ENCODE measurements at regions not wholly inside any gene's neighbourhood (a gene's known extent, or its start where the extent isn't known, plus 50 kb on each side); places are given as distances from the start of the nearest gene placed in this dataset.

DNA sequence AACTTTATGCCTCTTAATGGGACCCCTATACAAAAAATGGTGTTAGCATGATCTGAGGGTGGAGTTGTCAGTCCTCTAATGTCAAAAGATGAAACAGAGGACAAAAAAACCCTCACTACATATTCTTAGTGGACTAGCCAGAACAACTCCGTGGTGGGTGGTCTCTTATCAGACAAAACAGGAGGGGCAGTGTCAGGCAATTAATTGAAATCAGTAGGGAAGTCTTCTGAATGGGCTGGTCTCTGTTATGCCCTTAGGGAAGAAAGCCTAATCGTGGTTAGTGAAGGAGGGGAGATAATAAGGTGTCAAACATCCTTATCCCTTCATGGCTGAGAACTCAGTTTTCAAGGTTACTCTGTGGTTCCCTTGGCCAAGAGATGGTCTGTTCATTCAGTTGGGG lies 909.4 kb downstream of the GRID1 start:
- Histone ChIP-seq H3K4ac (ENCODE audit: low read depth, low read length) (no peak overlapping the region), H3K9ac (ENCODE audit: low read depth, low read length) (no peak overlapping the region), H2BK5ac (ENCODE audit: low read depth, low read length, poor library complexity, severe bottlenecking) (no peak overlapping the region), H3K27ac (ENCODE audit: insufficient read depth, low read length) (no peak overlapping the region), H4K5ac (ENCODE audit: low read depth, low read length) (no peak overlapping the region), H3K18ac (ENCODE audit: low read depth, low read length) (no peak overlapping the region), H3K9me1 (ENCODE audit: insufficient read depth, low read length) (no peaks in the 10 kb centered on the region), H3K14ac (replicated peaks; ENCODE audit: low read depth, low read length) (no peak overlapping the region), H3K56ac (ENCODE audit: extremely low read depth, insufficient read depth, low read length) (no peak overlapping the region), H3K36me3 (ENCODE audit: control insufficient read depth, insufficient read depth, low read length) (no peaks in the 10 kb centered on the region), H3K4me2 (ENCODE audit: low read depth, low read length) (no peak overlapping the region), H3K27me3 (ENCODE audit: control insufficient read depth, insufficient read depth, low read length) (no peaks in the 10 kb centered on the region), H3K79me1 (ENCODE audit: low read depth in 1 of 2, low read length in 2 of 2) (no peaks in the 10 kb centered on the region), H4K8ac (ENCODE audit: low read depth in 2 of 2, low read length in 2 of 2) (no peak overlapping the region), H2BK15ac (ENCODE audit: low read depth, low read length) (no peak overlapping the region), H2AFZ (replicated peaks; ENCODE audit: low read length, poor library complexity) (no peak overlapping the region), H2AK9ac (replicated peaks; ENCODE audit: low read depth, low read length, poor library complexity) (no peak overlapping the region), H2BK120ac (ENCODE audit: low read depth, low read length) (no peak overlapping the region), H3K4me1 (ENCODE audit: control insufficient read depth, insufficient read depth, low read length) (no peaks in the 10 kb centered on the region), H3K4me3 (ENCODE audit: insufficient read depth, low read depth, low read length) (no peak overlapping the region), H4K91ac (ENCODE audit: insufficient read depth, low read depth, low read length) (no peak overlapping the region), H2AK5ac (ENCODE audit: low read depth, low read length) (no peak overlapping the region), H3K9me3 (ENCODE audit: control insufficient read depth, insufficient read depth, low read length) (peaks cover 23% of the 10 kb centered on the region), H3K23ac (ENCODE audit: low read depth, low read length) (no peak overlapping the region), H2BK20ac (ENCODE audit: low read depth, low read length) (no peak overlapping the region), H4K20me1 (ENCODE audit: insufficient read depth, low read length) (no peaks in the 10 kb centered on the region)
- DNase-seq (no peak), ATAC-seq (ENCODE audit: low read depth) (no peak)
- CTCF ChIA-PET = no interaction called here
- no TSS peak for BruUV-seq (replicated peaks)
- intact Hi-C loops (cut with micrococcal nuclease) (no loop called here), in situ Hi-C loops (cut with MboI; ENCODE audit: low sequenced_read_pairs) (no loop called here), dilution Hi-C loops (cut with HindIII; ENCODE audit: low sequenced_read_pairs, unreplicated experiment) (no loop called here)
- no peak for TF ChIP-seq NFE2L2 (IDR thresholded peaks at IDR 0.05; ENCODE audit: low read depth, low read length)
- TF ChIP-seq CEBPB (IDR thresholded peaks at IDR 0.05; ENCODE audit: low read depth, low read length) = no peak
- TF ChIP-seq MXI1 (IDR thresholded peaks at IDR 0.05; ENCODE audit: borderline replicate concordance, low read depth, low read length) = no peak
- TF ChIP-seq FOS (IDR thresholded peaks at IDR 0.05; ENCODE audit: low read depth, low read length) = no peak
- no peak for TF ChIP-seq POLR2A (IDR thresholded peaks at IDR 0.05; ENCODE audit: low read depth, low read length)
- TF ChIP-seq MAFK (IDR thresholded peaks at IDR 0.05; ENCODE audit: low read depth, low read length) = no peak
- TF ChIP-seq CHD1 (IDR thresholded peaks at IDR 0.05; ENCODE audit: low read depth, low read length) = no peak
- no peak for TF ChIP-seq RAD21 (IDR thresholded peaks at IDR 0.05; ENCODE audit: low read length)
- TF ChIP-seq MAZ (IDR thresholded peaks at IDR 0.05; ENCODE audit: borderline replicate concordance, low read depth, low read length) = no peak
- TF ChIP-seq, protein P1, sequence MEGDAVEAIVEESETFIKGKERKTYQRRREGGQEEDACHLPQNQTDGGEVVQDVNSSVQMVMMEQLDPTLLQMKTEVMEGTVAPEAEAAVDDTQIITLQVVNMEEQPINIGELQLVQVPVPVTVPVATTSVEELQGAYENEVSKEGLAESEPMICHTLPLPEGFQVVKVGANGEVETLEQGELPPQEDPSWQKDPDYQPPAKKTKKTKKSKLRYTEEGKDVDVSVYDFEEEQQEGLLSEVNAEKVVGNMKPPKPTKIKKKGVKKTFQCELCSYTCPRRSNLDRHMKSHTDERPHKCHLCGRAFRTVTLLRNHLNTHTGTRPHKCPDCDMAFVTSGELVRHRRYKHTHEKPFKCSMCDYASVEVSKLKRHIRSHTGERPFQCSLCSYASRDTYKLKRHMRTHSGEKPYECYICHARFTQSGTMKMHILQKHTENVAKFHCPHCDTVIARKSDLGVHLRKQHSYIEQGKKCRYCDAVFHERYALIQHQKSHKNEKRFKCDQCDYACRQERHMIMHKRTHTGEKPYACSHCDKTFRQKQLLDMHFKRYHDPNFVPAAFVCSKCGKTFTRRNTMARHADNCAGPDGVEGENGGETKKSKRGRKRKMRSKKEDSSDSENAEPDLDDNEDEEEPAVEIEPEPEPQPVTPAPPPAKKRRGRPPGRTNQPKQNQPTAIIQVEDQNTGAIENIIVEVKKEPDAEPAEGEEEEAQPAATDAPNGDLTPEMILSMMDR (conservative IDR thresholded peaks at IDR 0.05; ENCODE audit: low read depth, low read length) = no peak
- TF ChIP-seq BHLHE40 (IDR thresholded peaks at IDR 0.05; ENCODE audit: low read depth, low read length) = no peak
- TF ChIP-seq RFX5 (IDR thresholded peaks at IDR 0.05; ENCODE audit: low read depth, low read length) = no peak
- TF ChIP-seq, protein P2, sequence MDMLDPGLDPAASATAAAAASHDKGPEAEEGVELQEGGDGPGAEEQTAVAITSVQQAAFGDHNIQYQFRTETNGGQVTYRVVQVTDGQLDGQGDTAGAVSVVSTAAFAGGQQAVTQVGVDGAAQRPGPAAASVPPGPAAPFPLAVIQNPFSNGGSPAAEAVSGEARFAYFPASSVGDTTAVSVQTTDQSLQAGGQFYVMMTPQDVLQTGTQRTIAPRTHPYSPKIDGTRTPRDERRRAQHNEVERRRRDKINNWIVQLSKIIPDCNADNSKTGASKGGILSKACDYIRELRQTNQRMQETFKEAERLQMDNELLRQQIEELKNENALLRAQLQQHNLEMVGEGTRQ (IDR thresholded peaks at IDR 0.05; ENCODE audit: low read depth, low read length) = no peak
- TF ChIP-seq RCOR1 (IDR thresholded peaks at IDR 0.05; ENCODE audit: insufficient replicate concordance, low read length) = no peak
- TF ChIP-seq SMC3 (IDR thresholded peaks at IDR 0.05; ENCODE audit: low read depth, low read length) = no peak
- TF ChIP-seq, protein P3, sequence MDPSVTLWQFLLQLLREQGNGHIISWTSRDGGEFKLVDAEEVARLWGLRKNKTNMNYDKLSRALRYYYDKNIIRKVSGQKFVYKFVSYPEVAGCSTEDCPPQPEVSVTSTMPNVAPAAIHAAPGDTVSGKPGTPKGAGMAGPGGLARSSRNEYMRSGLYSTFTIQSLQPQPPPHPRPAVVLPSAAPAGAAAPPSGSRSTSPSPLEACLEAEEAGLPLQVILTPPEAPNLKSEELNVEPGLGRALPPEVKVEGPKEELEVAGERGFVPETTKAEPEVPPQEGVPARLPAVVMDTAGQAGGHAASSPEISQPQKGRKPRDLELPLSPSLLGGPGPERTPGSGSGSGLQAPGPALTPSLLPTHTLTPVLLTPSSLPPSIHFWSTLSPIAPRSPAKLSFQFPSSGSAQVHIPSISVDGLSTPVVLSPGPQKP (IDR thresholded peaks at IDR 0.05; ENCODE audit: borderline replicate concordance, low read depth, low read length) = no peak
- WGBS, 2 experiments (ENCODE audit: extremely low coverage in 2 of 2, insufficient read length in 1 of 2) = no CpG with 5 or more reads among the region's 2 CpGs
- POLR2A ChIA-PET (ENCODE audit: unreplicated experiment) = no interaction called here
